ENCODE measurements at regions not wholly inside any gene's neighbourhood (a gene's known extent, or its start where the extent isn't known, plus 50 kb on each side); places are given as distances from the start of the nearest gene placed in this dataset.
"Not testable (repeated sequence)": the region's sequence is repeated elsewhere in the genome, so short reads cannot be mapped to it uniquely, and the experiment has no call there.

DNA sequence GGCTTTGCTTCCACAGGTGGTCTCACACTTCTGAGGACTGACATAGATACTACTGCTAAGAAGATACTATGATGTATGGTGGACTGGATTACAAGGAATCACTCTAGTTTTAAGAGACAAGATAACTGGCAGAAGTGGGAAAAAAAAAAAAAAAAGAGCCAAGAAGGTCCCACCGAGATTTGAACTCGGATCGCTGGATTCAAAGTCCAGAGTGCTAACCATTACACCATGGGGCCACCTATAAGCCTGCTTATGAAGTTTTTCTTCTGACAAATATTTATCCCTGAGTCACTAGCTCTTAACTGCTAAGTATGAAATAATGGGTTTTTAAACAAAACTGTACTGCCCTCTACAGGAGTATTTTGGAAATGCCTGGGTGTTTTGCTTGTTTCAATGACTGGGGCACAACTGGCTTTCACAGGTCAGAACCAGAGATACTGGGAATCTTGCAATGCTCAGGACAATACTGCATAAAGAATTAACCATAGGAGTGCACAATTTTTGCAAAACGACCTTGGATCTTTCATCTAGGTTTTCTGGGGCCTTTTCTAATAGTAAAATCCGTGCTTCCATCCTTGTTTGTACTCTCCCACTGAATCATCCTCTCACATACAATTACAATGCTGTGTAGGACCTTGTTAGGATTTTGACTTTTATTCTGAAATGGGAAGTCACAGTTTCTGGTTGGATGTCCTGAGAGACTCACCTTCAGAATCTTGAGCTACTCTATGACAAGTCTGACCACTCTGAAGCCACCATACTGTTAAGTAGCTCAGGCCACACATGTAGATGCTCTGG is 116.3 kb downstream of the OR2B2 start:
- Mint-ChIP-seq H3K4me1 (ENCODE audit: unreplicated experiment) (peaks cover 17% of the 10 kb centered on the region), H3K27me3 (peaks cover 8% of the 10 kb centered on the region), H3K36me3 (no peaks in the 10 kb centered on the region), H3K27ac (peak overlapping the region; percentile 85), H3K4me3 (peak overlapping the region; percentile 48), H3K9me3 (no peaks in the 10 kb centered on the region)
- no peak for DNase-seq (ENCODE audit: extremely low spot score, unreplicated experiment)
- TF ChIP-seq CTCF (conservative IDR thresholded peaks at IDR 0.05), result peak; percentile 88

GRCh38 chr6:27791182-27791943 is 120.8 kb downstream of the OR2B2 start:
- Mint-ChIP-seq H3K4me1 (ENCODE audit: unreplicated experiment) (peaks cover 14% of the 10 kb centered on the region), H3K27me3 (peaks cover 9% of the 10 kb centered on the region), H3K36me3 (no peaks in the 10 kb centered on the region), H3K4me3 (peak overlapping the region; percentile 92), H3K27ac (peak overlapping the region; percentile 93), H3K9me3 (no peaks in the 10 kb centered on the region)
- peak; percentile 66 for DNase-seq (ENCODE audit: extremely low spot score, unreplicated experiment)
- TF ChIP-seq CTCF (conservative IDR thresholded peaks at IDR 0.05), result no peak

- not testable (repeated sequence) for H3K4me3 Mint-ChIP-seq; H3K27ac Mint-ChIP-seq; H3K9me3 Mint-ChIP-seq; H3K27me3 Mint-ChIP-seq; H3K36me3 Mint-ChIP-seq; DNase-seq (ENCODE audit: extremely low spot score, unreplicated experiment); H3K4me1 Mint-ChIP-seq (ENCODE audit: unreplicated experiment)
Observed at GRCh38 chr6:27788376-27788775, 123.8 kb downstream of the OR2B2 start.

DNA sequence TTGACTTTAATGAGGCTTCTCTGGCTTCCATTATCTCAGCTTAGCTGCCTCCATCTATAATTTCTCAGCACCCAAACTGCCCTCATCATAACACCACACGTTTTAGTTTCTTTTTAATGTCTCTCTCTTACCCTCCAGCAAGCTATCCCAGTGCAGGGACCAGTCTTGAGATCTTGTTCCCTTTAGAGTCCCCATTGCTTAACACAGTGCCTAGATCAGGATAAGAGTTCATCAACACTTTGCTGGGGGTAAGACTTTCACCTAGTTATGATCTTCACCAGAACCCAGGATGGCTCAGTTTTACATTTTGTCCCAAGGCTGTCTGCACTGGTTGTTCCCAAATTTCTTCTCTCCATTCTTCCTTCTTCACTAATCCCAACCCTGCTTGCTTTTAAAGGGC is 126.1 kb downstream of the OR2B2 start:
- TF ChIP-seq CTCF (conservative IDR thresholded peaks at IDR 0.05), result no peak
- no peak for DNase-seq (ENCODE audit: extremely low spot score, unreplicated experiment)
- H3K27ac Mint-ChIP-seq, result no peak overlapping the region
- no peaks in the 10 kb centered on the region for H3K9me3 Mint-ChIP-seq
- no peaks in the 10 kb centered on the region for H3K36me3 Mint-ChIP-seq
- H3K4me1 Mint-ChIP-seq (ENCODE audit: unreplicated experiment), result no peaks in the 10 kb centered on the region
- H3K4me3 Mint-ChIP-seq, result no peak overlapping the region
- peaks cover 6% of the 10 kb centered on the region for H3K27me3 Mint-ChIP-seq

GRCh38 chr6:27785294-27785693 is 126.9 kb downstream of the OR2B2 start:
- no peak for TF ChIP-seq CTCF (conservative IDR thresholded peaks at IDR 0.05)
- no peak overlapping the region for H3K4me3 Mint-ChIP-seq
- no peaks in the 10 kb centered on the region for H3K4me1 Mint-ChIP-seq (ENCODE audit: unreplicated experiment)
- no peaks in the 10 kb centered on the region for H3K9me3 Mint-ChIP-seq
- no peak overlapping the region for H3K27ac Mint-ChIP-seq
- no peak for DNase-seq (ENCODE audit: extremely low spot score, unreplicated experiment)
- no peaks in the 10 kb centered on the region for H3K36me3 Mint-ChIP-seq
- peaks cover 6% of the 10 kb centered on the region for H3K27me3 Mint-ChIP-seq

- Mint-ChIP-seq H3K36me3 (no peaks in the 10 kb centered on the region), H3K4me3 (no peak overlapping the region), H3K4me1 (ENCODE audit: unreplicated experiment) (no peaks in the 10 kb centered on the region), H3K27me3 (peaks cover 10% of the 10 kb centered on the region), H3K27ac (no peak overlapping the region), H3K9me3 (no peaks in the 10 kb centered on the region)
- no peak for DNase-seq (ENCODE audit: extremely low spot score, unreplicated experiment)
- TF ChIP-seq CTCF (conservative IDR thresholded peaks at IDR 0.05), result no peak
Observed at GRCh38 chr6:27782748-27783147, 129.4 kb downstream of the OR2B2 start.

Measured in type B pancreatic cell (in vitro differentiated cells).